HG02623 (cell line): ENCODE measurements at regions not wholly inside any gene's neighbourhood (a gene's known extent, or its start where the extent isn't known, plus 50 kb on each side); places are given as distances from the start of the nearest gene placed in this dataset.
"Not testable (repeated sequence)": the region's sequence is repeated elsewhere in the genome, so short reads cannot be mapped to it uniquely, and the experiment has no call there.

ENCODE experiments used
- ATAC-seq: cut with Tn5 transposase; IDR thresholded peaks from one replicate; pipeline ENCODE4 v1.9.1; 2021; ENCODE audit warnings: moderate library complexity; ENCODE audit not compliant: unreplicated experiment

GRCh38 chr15:59904450-59905135 is 99.5 kb upstream of the FOXB1 start:
- ATAC-seq = no peak

- ATAC-seq = no peak
Observed at GRCh38 chr15:59896663-59897074, 107.4 kb upstream of the FOXB1 start.

- no peak for ATAC-seq
Observed at GRCh38 chr15:59894835-59895234, 109.3 kb upstream of the FOXB1 start.

- ATAC-seq = no peak
Observed at GRCh38 chr15:59892985-59893384, 111.1 kb upstream of the FOXB1 start.

GRCh38 chr15:59887870-59888269 is 116.2 kb upstream of the FOXB1 start:
- ATAC-seq = not testable (repeated sequence)

- ATAC-seq = no peak
Observed at GRCh38 chr15:59887211-59887610, 116.9 kb upstream of the FOXB1 start.

GRCh38 chr15:59886441-59886840 is 117.7 kb upstream of the FOXB1 start:
- ATAC-seq = no peak

GRCh38 chr15:59885832-59886231 is 118.3 kb upstream of the FOXB1 start:
- ATAC-seq = no peak

GRCh38 chr15:59879506-59880265 is 124.4 kb upstream of the FOXB1 start:
- no peak for ATAC-seq

GRCh38 chr15:59876140-59876539 is 128.0 kb upstream of the FOXB1 start:
- no peak for ATAC-seq

- no peak for ATAC-seq
Observed at GRCh38 chr15:59873644-59874272, 130.4 kb upstream of the FOXB1 start.

GRCh38 chr15:59867086-59867855 is 136.8 kb upstream of the FOXB1 start:
- ATAC-seq = no peak

GRCh38 chr15:59866642-59867041 is 137.5 kb upstream of the FOXB1 start:
- no peak for ATAC-seq

- no peak for ATAC-seq
Observed at GRCh38 chr15:59862191-59863155, 141.6 kb upstream of the FOXB1 start.

- no peak for ATAC-seq
Observed at GRCh38 chr15:59847968-59848367, 156.1 kb upstream of the FOXB1 start.

GRCh38 chr15:59845942-59846499 is 156.9 kb upstream of the BNIP2 start:
- ATAC-seq = no peak

- no peak for ATAC-seq
Observed at GRCh38 chr15:59843609-59844008, 154.5 kb upstream of the BNIP2 start.

GRCh38 chr15:59841036-59841435 is 151.9 kb upstream of the BNIP2 start:
- no peak for ATAC-seq

- ATAC-seq = no peak
Observed at GRCh38 chr15:59839906-59840305, 150.8 kb upstream of the BNIP2 start.

GRCh38 chr15:59838900-59839299 is 149.8 kb upstream of the BNIP2 start:
- ATAC-seq = no peak
